ENCODE measurements at regions not wholly inside any gene's neighbourhood (a gene's known extent, or its start where the extent isn't known, plus 50 kb on each side); places are given as distances from the start of the nearest gene placed in this dataset.

DNA sequence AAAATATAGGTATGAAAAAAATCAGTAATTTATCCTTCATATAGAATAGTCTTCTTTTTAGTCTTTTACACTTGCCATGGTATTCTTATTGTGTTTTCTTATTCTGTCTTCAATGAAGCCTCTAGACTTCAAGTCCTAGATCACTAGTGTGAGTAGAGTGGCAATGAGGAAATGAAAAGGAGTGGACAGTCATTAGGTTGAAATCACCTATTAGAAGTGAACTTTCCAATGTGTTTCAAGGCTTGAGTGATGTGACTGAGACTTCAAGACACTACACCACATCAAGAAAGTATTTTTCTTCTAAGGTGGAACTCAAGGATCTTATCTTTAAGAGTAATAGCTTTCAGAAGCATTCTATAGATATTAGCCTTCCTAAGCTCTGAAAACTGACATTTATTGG is 357.8 kb upstream of the MBL2 start:
- H3K36me3 Mint-ChIP-seq (ENCODE audit: low read depth) = no peaks in the 10 kb centered on the region
- TF ChIP-seq, protein P1, sequence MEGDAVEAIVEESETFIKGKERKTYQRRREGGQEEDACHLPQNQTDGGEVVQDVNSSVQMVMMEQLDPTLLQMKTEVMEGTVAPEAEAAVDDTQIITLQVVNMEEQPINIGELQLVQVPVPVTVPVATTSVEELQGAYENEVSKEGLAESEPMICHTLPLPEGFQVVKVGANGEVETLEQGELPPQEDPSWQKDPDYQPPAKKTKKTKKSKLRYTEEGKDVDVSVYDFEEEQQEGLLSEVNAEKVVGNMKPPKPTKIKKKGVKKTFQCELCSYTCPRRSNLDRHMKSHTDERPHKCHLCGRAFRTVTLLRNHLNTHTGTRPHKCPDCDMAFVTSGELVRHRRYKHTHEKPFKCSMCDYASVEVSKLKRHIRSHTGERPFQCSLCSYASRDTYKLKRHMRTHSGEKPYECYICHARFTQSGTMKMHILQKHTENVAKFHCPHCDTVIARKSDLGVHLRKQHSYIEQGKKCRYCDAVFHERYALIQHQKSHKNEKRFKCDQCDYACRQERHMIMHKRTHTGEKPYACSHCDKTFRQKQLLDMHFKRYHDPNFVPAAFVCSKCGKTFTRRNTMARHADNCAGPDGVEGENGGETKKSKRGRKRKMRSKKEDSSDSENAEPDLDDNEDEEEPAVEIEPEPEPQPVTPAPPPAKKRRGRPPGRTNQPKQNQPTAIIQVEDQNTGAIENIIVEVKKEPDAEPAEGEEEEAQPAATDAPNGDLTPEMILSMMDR (IDR thresholded peaks at IDR 0.05) = no peak
- no peaks in the 10 kb centered on the region for H3K4me1 Mint-ChIP-seq
- intact Hi-C loops (cut with micrococcal nuclease) = no loop called here
- POLR2A ChIA-PET = no interaction called here
- H3K4me3 Mint-ChIP-seq = no peak overlapping the region
- no peaks in the 10 kb centered on the region for H3K27me3 Mint-ChIP-seq
- H3K27ac Mint-ChIP-seq = no peak overlapping the region
- CTCF ChIA-PET = no interaction called here
- ATAC-seq (ENCODE audit: low read depth) = no peak
- no peak for DNase-seq
- peaks cover 1% of the 10 kb centered on the region for H3K9me3 Mint-ChIP-seq

DNA sequence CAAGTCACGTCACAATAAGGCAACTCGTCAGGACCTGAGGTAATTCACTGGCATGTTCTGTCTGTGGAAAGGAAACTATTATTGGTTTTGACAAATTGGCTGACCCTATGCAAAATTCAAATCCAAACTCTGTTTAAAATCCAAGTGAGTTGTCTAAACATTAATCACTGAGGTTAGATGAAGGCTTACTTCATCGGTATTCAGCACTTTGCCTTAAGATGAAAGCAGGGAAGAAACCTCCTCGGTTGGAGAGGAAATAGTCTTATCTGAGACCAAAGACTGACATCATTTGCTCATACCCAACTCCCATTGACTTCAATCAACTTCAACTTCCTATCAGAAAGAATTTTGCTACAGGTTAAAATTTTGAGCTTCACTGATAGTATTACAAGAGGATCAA is 355.1 kb upstream of the MBL2 start:
- TF ChIP-seq, protein P1 (IDR thresholded peaks at IDR 0.05) = no peak
- ChIA-PET POLR2A (no interaction called here), CTCF (no interaction called here)
- H3K4me3 Mint-ChIP-seq = no peak overlapping the region
- DNase-seq (no peak), ATAC-seq (ENCODE audit: low read depth) (no peak)
- no peaks in the 10 kb centered on the region for H3K36me3 Mint-ChIP-seq (ENCODE audit: low read depth)
- no peaks in the 10 kb centered on the region for H3K4me1 Mint-ChIP-seq
- no peak overlapping the region for H3K27ac Mint-ChIP-seq
- intact Hi-C loops (cut with micrococcal nuclease) = no loop called here
- H3K27me3 Mint-ChIP-seq = no peaks in the 10 kb centered on the region
- peaks cover 5% of the 10 kb centered on the region for H3K9me3 Mint-ChIP-seq

DNA sequence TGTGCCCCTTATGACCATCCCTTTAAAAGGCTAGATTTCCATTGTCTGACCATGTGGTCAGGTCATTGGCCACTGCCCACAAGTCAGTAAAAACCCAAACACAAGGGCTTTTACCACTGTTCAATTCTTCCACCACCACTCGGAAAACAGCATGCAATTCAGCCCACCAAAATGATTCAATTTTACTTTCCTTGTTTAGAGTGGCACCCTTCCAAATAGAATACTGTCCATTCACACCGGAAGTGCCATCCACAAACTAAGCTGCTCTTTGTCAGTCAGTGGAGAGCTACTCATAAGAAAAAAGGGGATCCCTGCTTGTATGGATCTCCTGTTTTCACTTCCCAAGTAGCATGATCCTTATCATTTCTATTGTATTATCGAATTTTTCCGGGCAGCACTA is 350.7 kb upstream of the MBL2 start:
- POLR2A ChIA-PET = no interaction called here

DNA sequence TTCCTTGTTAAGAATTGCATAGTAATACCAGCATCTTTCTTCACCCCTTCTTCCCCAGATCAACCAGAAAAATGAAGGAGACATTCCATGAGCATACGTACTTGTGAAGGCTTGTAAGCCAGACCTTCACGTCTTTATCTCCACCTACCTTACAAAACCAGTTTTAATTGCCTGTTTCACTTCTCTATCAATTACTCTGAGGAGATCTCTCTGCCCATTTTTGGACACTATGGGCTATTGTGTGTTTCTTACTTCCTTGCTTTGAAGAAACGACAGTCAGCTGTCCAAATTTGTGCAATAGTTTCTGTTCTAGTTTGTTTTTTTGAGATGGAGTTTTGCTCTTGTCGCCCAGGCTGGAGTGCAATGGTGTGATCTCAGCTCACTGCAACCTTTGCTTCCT is 349.7 kb upstream of the MBL2 start:
- ChIA-PET CTCF (no interaction called here), POLR2A (no interaction called here)
- no peak overlapping the region for H3K27ac Mint-ChIP-seq
- TF ChIP-seq, protein P1 (IDR thresholded peaks at IDR 0.05) = no peak
- H3K4me1 Mint-ChIP-seq = no peaks in the 10 kb centered on the region
- ATAC-seq (ENCODE audit: low read depth) (no peak), DNase-seq (no peak)
- peaks cover 3% of the 10 kb centered on the region for H3K9me3 Mint-ChIP-seq
- intact Hi-C loops (cut with micrococcal nuclease) = no loop called here
- no peaks in the 10 kb centered on the region for H3K27me3 Mint-ChIP-seq
- no peak overlapping the region for H3K4me3 Mint-ChIP-seq
- no peaks in the 10 kb centered on the region for H3K36me3 Mint-ChIP-seq (ENCODE audit: low read depth)

More for the DNA sequence above, 350.7 kb upstream of the MBL2 start:
- CTCF ChIA-PET = no interaction called here
- H3K9me3 Mint-ChIP-seq = peaks cover 3% of the 10 kb centered on the region
- H3K27me3 Mint-ChIP-seq = no peaks in the 10 kb centered on the region
- H3K36me3 Mint-ChIP-seq (ENCODE audit: low read depth) = no peaks in the 10 kb centered on the region
- no peak overlapping the region for H3K4me3 Mint-ChIP-seq
- intact Hi-C loops (cut with micrococcal nuclease) = no loop called here
- H3K27ac Mint-ChIP-seq = no peak overlapping the region
- DNase-seq = no peak
- TF ChIP-seq, protein P1 (IDR thresholded peaks at IDR 0.05) = no peak
- ATAC-seq (ENCODE audit: low read depth) = no peak
- no peaks in the 10 kb centered on the region for H3K4me1 Mint-ChIP-seq

DNA sequence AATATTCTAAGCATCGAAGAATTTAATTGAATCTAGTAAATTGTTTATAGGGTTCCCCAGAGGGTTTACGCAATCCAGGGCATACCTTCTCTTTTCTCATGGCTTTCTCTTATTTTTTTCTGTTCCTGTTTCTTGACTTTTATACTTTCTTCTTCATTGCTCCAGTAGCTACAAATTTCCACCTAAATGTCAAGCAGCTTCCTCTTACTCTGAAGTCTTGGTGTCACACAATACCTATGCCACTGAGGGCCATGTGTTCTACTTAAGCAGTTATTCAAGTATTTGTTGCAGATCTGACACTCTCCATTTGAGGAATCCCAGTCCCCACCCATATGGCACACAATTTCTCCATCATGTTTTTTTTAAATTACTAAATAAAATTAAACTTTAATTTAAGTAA is 343.1 kb upstream of the MBL2 start:
- Mint-ChIP-seq H3K36me3 (ENCODE audit: low read depth) (no peaks in the 10 kb centered on the region), H3K27me3 (no peaks in the 10 kb centered on the region), H3K4me1 (no peaks in the 10 kb centered on the region), H3K4me3 (no peak overlapping the region), H3K9me3 (peaks cover 7% of the 10 kb centered on the region), H3K27ac (no peak overlapping the region)
- intact Hi-C loops (cut with micrococcal nuclease) = no loop called here
- DNase-seq (no peak), ATAC-seq (ENCODE audit: low read depth) (no peak)
- CTCF ChIA-PET = no interaction called here
- TF ChIP-seq, protein P1 (IDR thresholded peaks at IDR 0.05) = no peak
- POLR2A ChIA-PET = no interaction called here

Data from activated B cell treated with CpG ODN at 0.5 μM for 24 hours (primary cell).